ENCODE measurements at regions not wholly inside any gene's neighbourhood (a gene's known extent, or its start where the extent isn't known, plus 50 kb on each side); places are given as distances from the start of the nearest gene placed in this dataset.

GRCh38 chr18:30149585-30149984 is 893.0 kb downstream of the DSC3 start:
- Histone ChIP-seq H4K91ac (ENCODE audit: insufficient read length, low read depth, low read length) (no peak overlapping the region), H2BK15ac (ENCODE audit: low read depth, low read length) (no peak overlapping the region), H3K9ac (ENCODE audit: extremely low read depth, insufficient read length, low read length) (no peak overlapping the region), H3K4me2 (ENCODE audit: insufficient read depth, insufficient read length, low read length) (no peak overlapping the region), H2AFZ (ENCODE audit: low read length) (no peak overlapping the region), H4K8ac (replicated peaks; ENCODE audit: insufficient read length, low read depth, low read length) (no peak overlapping the region), H3K27me3 (ENCODE audit: insufficient read depth, low read length) (no peaks in the 10 kb centered on the region), H2BK20ac (ENCODE audit: low read depth, low read length, poor library complexity, severe bottlenecking) (no peak overlapping the region), H2AK5ac (ENCODE audit: insufficient read length, low read length) (no peak overlapping the region), H3K56ac (ENCODE audit: insufficient read length, low read depth, low read length) (no peak overlapping the region), H3T11ph (ENCODE audit: low read length) (no peak overlapping the region), H3K79me2 (ENCODE audit: insufficient read depth, low read length) (no peaks in the 10 kb centered on the region), H4K20me1 (ENCODE audit: control insufficient read depth, insufficient read depth, insufficient read length) (no peaks in the 10 kb centered on the region), H3K4ac (ENCODE audit: low read depth, low read length) (no peak overlapping the region), H2BK120ac (ENCODE audit: low read depth, low read length, poor library complexity, severe bottlenecking) (no peak overlapping the region), H3K23me2 (ENCODE audit: insufficient read length, low read depth, low read length, poor library complexity, severe bottlenecking) (no peaks in the 10 kb centered on the region), H3K23ac (ENCODE audit: insufficient read length, low read depth, low read length) (no peak overlapping the region), H3K9me3 (ENCODE audit: control insufficient read depth, low read depth, low read length) (no peaks in the 10 kb centered on the region), H3K79me1 (ENCODE audit: insufficient read depth, low read depth, low read length, poor library complexity, severe bottlenecking) (no peaks in the 10 kb centered on the region), H4K5ac (ENCODE audit: insufficient read length, low read depth, low read length) (no peak overlapping the region), H3K18ac (ENCODE audit: insufficient read length, low read depth, low read length) (no peak overlapping the region), H2BK12ac (ENCODE audit: insufficient read length, low read depth, low read length) (no peak overlapping the region), H3K4me1 (ENCODE audit: insufficient read depth, low read length) (no peaks in the 10 kb centered on the region), H3K14ac (ENCODE audit: insufficient read depth, low read length) (no peak overlapping the region), H3K27ac (ENCODE audit: insufficient read length, low read depth, low read length) (no peak overlapping the region), H2BK5ac (ENCODE audit: insufficient read length, low read length) (no peak overlapping the region)
- DNase-seq: no peak
- H3K4me3 Mint-ChIP-seq: no peak overlapping the region
- H3K4me1 Mint-ChIP-seq: peaks cover 3 to 5% of the 10 kb centered on the region in 2 experiments; a peak in 3 of 4 replicates
- H3K27me3 Mint-ChIP-seq (ENCODE audit: low read depth): no peaks in the 10 kb centered on the region
- TF ChIP-seq CTCF (conservative IDR thresholded peaks at IDR 0.05): no peak
- no peak overlapping the region for H3K27ac Mint-ChIP-seq
- H3K9me3 Mint-ChIP-seq: peaks cover 4 to 5% of the 10 kb centered on the region in 2 experiments; a peak in 3 of 5 replicates
- H3K36me3 Mint-ChIP-seq (ENCODE audit: insufficient read depth in 1 of 3, low read depth in 3 of 3): no peaks in the 10 kb centered on the region
